GM12878 (cell line): ENCODE measurements at regions not wholly inside any gene's neighbourhood (a gene's known extent, or its start where the extent isn't known, plus 50 kb on each side); places are given as distances from the start of the nearest gene placed in this dataset.

Experiments
- ATAC-seq: fragments of 200-7000 bp; cut with Tn5 transposase; 3 replicates; pipeline ENCODE4 v1.9.1; 2020; ENCODE audit warnings: mild to moderate bottlenecking, moderate library complexity
- BruUV-seq: library from RNA; stranded (reverse); fragments of 400-500 nt; replicated peaks from 2 replicates; lab custom pipeline; 2021; lab: Mats Ljungman, UMichigan
- CTCF ChIA-PET: fragments of 300-600 bp; sonication (Branson Sonifier 250); formaldehyde crosslinking; extraction: SDS; loops from one replicate; lab custom pipeline; 2021; ENCODE audit warnings: inconsistent platforms; lab: Yijun Ruan, JAX
- POLR2A ChIA-PET: fragments of 350-600 bp; formaldehyde crosslinking; extraction: SDS; loops from one replicate; lab custom pipeline; 2021; ENCODE audit warnings: inconsistent platforms; lab: Charles Lee
- RAD21 ChIA-PET: fragments of 300-600 bp; sonication (Branson Sonifier 250); formaldehyde crosslinking; loops from one replicate; lab custom pipeline; 2023; ENCODE audit warnings: antibody characterized with exemption; ENCODE audit not compliant: unreplicated experiment; lab: Charles Lee
- SMC1A ChIA-PET: fragments of 300-600 bp; sonication (Branson Sonifier 250); formaldehyde crosslinking; loops from one replicate; lab custom pipeline; 2023; ENCODE audit not compliant: unreplicated experiment, uncharacterized antibody; lab: Charles Lee
- DNase-seq: peaks from one replicate; pipeline ENCODE4 v3.0.0-alpha.2; 2011; ENCODE audit warnings: low read depth, low spot score
- FAIRE-seq: peaks from 3 replicates; lab custom pipeline; 2011; peaks lifted over from hg19 to GRCh38; lab: Jason Lieb, UNC
- H2AFZ ChIP-seq: 2 replicates; pipeline ENCODE4 v1.6.0; 2011; ENCODE audit warnings: low read depth, low read length, control low read depth; ENCODE audit not compliant: control insufficient read depth
- H3K27ac ChIP-seq: 2 replicates; pipeline ENCODE4 v1.5.1; 2011; ENCODE audit warnings: control low read depth; ENCODE audit not compliant: control insufficient read depth, insufficient read depth
- H3K27me3 ChIP-seq, 2 experiments: replicated peaks in 1 of 2; 2 replicates each; pipeline versions ENCODE4 v1.6.0 to v1.6.1; 2011; ENCODE audit warnings: low read length in 1 of 2; ENCODE audit not compliant: control insufficient read depth in 2 of 2, insufficient read depth in 2 of 2
- H3K36me3 ChIP-seq, 2 experiments: 2 replicates each; pipeline ENCODE4 v1.5.1; 2011; ENCODE audit warnings: low read length in 1 of 2; ENCODE audit not compliant: control insufficient read depth in 2 of 2, insufficient read depth in 2 of 2
- H3K4me1 ChIP-seq: 2 replicates; pipeline ENCODE4 v1.6.1; 2011; ENCODE audit warnings: mild to moderate bottlenecking, low read length, moderate library complexity, mixed read lengths; ENCODE audit not compliant: control insufficient read depth, insufficient read depth
- H3K4me2 ChIP-seq: 2 replicates; pipeline ENCODE4 v1.6.0; 2011; ENCODE audit warnings: control low read depth; ENCODE audit not compliant: control insufficient read depth, insufficient read depth
- H3K4me3 ChIP-seq: fragments of 200-600 bp; sonication (generic); 2 replicates; pipeline ENCODE4 v1.5.1; 2016
- H3K79me2 ChIP-seq: 2 replicates; pipeline ENCODE4 v1.6.0; 2011; ENCODE audit warnings: low read length; ENCODE audit not compliant: control insufficient read depth, insufficient read depth
- H3K9ac ChIP-seq: 2 replicates; pipeline ENCODE4 v1.8.0; 2011; ENCODE audit warnings: low read length, control low read depth, mixed read lengths; ENCODE audit not compliant: control insufficient read depth, insufficient read depth
- H3K9me3 ChIP-seq: replicated peaks from 3 replicates; pipeline ENCODE4 v1.5.1; 2011; ENCODE audit warnings: mild to moderate bottlenecking, low read length; ENCODE audit not compliant: control insufficient read depth, insufficient read depth
- H4K20me1 ChIP-seq: 2 replicates; pipeline ENCODE4 v1.6.0; 2011; ENCODE audit not compliant: control insufficient read depth, insufficient read depth
- EP300 ChIP-seq, 2 experiments: fragments of 150-350 bp in 1 of 2; IDR thresholded peaks; 2 replicates each; pipeline ENCODE4 v1.6.1; 2011 to 2012; ENCODE audit warnings: low read depth in 2 of 2, low read length in 2 of 2, borderline replicate concordance in 1 of 2, improper control_type of control experiment in 1 of 2, inconsistent platforms in 1 of 2; ENCODE audit not compliant: control insufficient read depth in 1 of 2
- IKZF2 ChIP-seq, 2 experiments: fragments of 450-650 bp; IDR thresholded peaks; 2 replicates each; pipeline ENCODE4 v1.6.1; 2017; ENCODE audit warnings: mild to moderate bottlenecking in 2 of 2, moderate library complexity in 2 of 2
- RBBP5 ChIP-seq: fragments of 200-600 bp; sonication (generic); conservative IDR thresholded peaks from 2 replicates; pipeline ENCODE4 v1.6.1; 2016
- SMC3 ChIP-seq: IDR thresholded peaks from 2 replicates; pipeline ENCODE4 v1.6.1; 2011; ENCODE audit warnings: low read length, improper control_type of control experiment, borderline replicate concordance
- YBX1 ChIP-seq: fragments of 450-650 bp; IDR thresholded peaks from 2 replicates; pipeline ENCODE4 v1.6.1; 2016; ENCODE audit warnings: antibody characterized with exemption
- ZNF274 ChIP-seq: IDR thresholded peaks from one replicate; pipeline ENCODE4 v1.8.0; 2011; ENCODE audit not compliant: insufficient read length, insufficient read depth
- WGBS: methylation state at CpG from one replicate; pipeline ENCODE4 v1.1.6; 2016; ENCODE audit warnings: low lambda C conversion rate; ENCODE audit not compliant: insufficient replicate concordance, insufficient coverage; ENCODE audit errors: missing lambda C conversion rate; 5-methylcytosine and 5-hydroxymethylcytosine counted together
- in situ Hi-C: fragments of 300-500 bp; cut with MboI; formaldehyde crosslinking; loops from 9 replicates; pipeline ENCODE4 v1.14.3; 2018; ENCODE audit warnings: mixed read lengths
- intact Hi-C: fragments of 100-400 bp; cut with micrococcal nuclease; formaldehyde crosslinking; loops from one replicate; pipeline ENCODE4 v1.14.2; 2022; ENCODE audit not compliant: unreplicated experiment
- TF ChIP-seq, protein P1 (sequence below): fragments of 450-650 bp; IDR thresholded peaks from 2 replicates; pipeline ENCODE4 v1.6.1; 2017; ENCODE audit warnings: borderline replicate concordance
- TF ChIP-seq, protein P2 (sequence below), 3 experiments: IDR thresholded peaks in 2 of 3; conservative IDR thresholded peaks in 1 of 3; 2 replicates each; pipeline ENCODE4 v1.5.1; 2011; ENCODE audit warnings: low read depth in 3 of 3, low read length in 3 of 3, mild to moderate bottlenecking in 3 of 3, control low read depth in 2 of 3, moderate library complexity in 2 of 3, inconsistent platforms in 1 of 3, mixed read lengths in 1 of 3; ENCODE audit not compliant: control insufficient read depth in 2 of 3, insufficient read depth in 1 of 3; ENCODE audit errors: extremely low read depth in 1 of 3
- TF ChIP-seq, protein P3 (sequence below): fragments of 450-650 bp; IDR thresholded peaks from 2 replicates; pipeline ENCODE4 v1.6.1; 2017; ENCODE audit warnings: mild to moderate bottlenecking
- TF ChIP-seq, protein P4 (sequence below): fragments of 450-650 bp; IDR thresholded peaks from 2 replicates; pipeline ENCODE4 v1.6.1; 2018; ENCODE audit warnings: mild to moderate bottlenecking, low read depth, moderate library complexity; ENCODE audit not compliant: partially characterized antibody
- TF ChIP-seq, protein P5 (sequence below): fragments of 450-650 bp; IDR thresholded peaks from 2 replicates; pipeline ENCODE4 v1.6.1; 2016; ENCODE audit warnings: mild to moderate bottlenecking, moderate library complexity, borderline replicate concordance

DNA sequence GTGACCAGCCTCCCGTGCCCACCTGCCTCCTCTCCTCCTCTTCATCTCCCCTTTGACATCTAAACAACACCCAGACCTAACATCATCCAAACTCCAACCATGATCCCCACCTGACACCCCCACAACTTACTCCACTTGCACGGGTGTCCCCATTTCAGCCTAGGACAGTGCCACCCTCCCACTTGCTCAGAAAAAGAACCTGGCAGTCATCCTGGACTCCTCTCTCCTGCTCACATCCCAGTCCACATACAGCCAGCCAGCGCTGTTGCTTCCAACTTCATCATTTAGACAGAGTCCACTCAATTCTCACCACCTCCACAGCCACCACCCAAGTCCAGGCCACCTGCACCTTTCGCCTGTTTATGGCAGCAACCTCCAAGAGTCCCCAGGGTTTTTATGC lies 485.7 kb downstream of the MN1 start:
- ChIA-PET POLR2A (no interaction called here), CTCF (no interaction called here), SMC1A (no interaction called here), RAD21 (no interaction called here)
- ATAC-seq (no peak), FAIRE-seq (no peak), DNase-seq (no peak)
- in situ Hi-C loops, result no loop called here
- no peak overlapping the region for H2AFZ ChIP-seq
- H3K9me3 ChIP-seq, result no peaks in the 10 kb centered on the region; the same call in 2 of the 3 replicates
- intact Hi-C loops, result no loop called here
- no peak overlapping the region for H3K9ac ChIP-seq
- no peak overlapping the region for H3K4me2 ChIP-seq
- no peak overlapping the region for H3K4me3 ChIP-seq
- no TSS peak for BruUV-seq
- H3K27ac ChIP-seq, result no peak overlapping the region
- H3K36me3 ChIP-seq, result no peaks in the 10 kb centered on the region
- no peaks in the 10 kb centered on the region for H3K4me1 ChIP-seq
- H3K27me3 ChIP-seq, result no peaks in the 10 kb centered on the region
- WGBS, result 10% methylated on average over 4 of the region's 4 CpGs
- H4K20me1 ChIP-seq, result no peaks in the 10 kb centered on the region
- H3K79me2 ChIP-seq, result no peaks in the 10 kb centered on the region
- no peak for TF ChIP-seq RBBP5
- TF ChIP-seq, protein P1, sequence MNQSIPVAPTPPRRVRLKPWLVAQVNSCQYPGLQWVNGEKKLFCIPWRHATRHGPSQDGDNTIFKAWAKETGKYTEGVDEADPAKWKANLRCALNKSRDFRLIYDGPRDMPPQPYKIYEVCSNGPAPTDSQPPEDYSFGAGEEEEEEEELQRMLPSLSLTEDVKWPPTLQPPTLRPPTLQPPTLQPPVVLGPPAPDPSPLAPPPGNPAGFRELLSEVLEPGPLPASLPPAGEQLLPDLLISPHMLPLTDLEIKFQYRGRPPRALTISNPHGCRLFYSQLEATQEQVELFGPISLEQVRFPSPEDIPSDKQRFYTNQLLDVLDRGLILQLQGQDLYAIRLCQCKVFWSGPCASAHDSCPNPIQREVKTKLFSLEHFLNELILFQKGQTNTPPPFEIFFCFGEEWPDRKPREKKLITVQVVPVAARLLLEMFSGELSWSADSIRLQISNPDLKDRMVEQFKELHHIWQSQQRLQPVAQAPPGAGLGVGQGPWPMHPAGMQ, result no peak
- TF ChIP-seq, protein P2, sequence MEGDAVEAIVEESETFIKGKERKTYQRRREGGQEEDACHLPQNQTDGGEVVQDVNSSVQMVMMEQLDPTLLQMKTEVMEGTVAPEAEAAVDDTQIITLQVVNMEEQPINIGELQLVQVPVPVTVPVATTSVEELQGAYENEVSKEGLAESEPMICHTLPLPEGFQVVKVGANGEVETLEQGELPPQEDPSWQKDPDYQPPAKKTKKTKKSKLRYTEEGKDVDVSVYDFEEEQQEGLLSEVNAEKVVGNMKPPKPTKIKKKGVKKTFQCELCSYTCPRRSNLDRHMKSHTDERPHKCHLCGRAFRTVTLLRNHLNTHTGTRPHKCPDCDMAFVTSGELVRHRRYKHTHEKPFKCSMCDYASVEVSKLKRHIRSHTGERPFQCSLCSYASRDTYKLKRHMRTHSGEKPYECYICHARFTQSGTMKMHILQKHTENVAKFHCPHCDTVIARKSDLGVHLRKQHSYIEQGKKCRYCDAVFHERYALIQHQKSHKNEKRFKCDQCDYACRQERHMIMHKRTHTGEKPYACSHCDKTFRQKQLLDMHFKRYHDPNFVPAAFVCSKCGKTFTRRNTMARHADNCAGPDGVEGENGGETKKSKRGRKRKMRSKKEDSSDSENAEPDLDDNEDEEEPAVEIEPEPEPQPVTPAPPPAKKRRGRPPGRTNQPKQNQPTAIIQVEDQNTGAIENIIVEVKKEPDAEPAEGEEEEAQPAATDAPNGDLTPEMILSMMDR (IDR thresholded peaks at IDR 0.05 in 2 of 3, conservative IDR thresholded peaks at IDR 0.05 in 1 of 3; ENCODE audit: control insufficient read depth in 2 of 3, extremely low read depth in 1 of 3, insufficient read depth in 1 of 3, low read depth in 3 of 3, low read length in 3 of 3), result no peak
- TF ChIP-seq, protein P3, sequence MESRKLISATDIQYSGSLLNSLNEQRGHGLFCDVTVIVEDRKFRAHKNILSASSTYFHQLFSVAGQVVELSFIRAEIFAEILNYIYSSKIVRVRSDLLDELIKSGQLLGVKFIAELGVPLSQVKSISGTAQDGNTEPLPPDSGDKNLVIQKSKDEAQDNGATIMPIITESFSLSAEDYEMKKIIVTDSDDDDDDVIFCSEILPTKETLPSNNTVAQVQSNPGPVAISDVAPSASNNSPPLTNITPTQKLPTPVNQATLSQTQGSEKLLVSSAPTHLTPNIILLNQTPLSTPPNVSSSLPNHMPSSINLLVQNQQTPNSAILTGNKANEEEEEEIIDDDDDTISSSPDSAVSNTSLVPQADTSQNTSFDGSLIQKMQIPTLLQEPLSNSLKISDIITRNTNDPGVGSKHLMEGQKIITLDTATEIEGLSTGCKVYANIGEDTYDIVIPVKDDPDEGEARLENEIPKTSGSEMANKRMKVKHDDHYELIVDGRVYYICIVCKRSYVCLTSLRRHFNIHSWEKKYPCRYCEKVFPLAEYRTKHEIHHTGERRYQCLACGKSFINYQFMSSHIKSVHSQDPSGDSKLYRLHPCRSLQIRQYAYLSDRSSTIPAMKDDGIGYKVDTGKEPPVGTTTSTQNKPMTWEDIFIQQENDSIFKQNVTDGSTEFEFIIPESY, result no peak
- no peak for TF ChIP-seq ZNF274
- no peak for TF ChIP-seq EP300 (IDR thresholded peaks at IDR 0.05; ENCODE audit: borderline replicate concordance in 1 of 2, control insufficient read depth in 1 of 2, low read depth in 2 of 2, low read length in 2 of 2)
- no peak for TF ChIP-seq IKZF2 (IDR thresholded peaks at IDR 0.05)
- TF ChIP-seq, protein P4, sequence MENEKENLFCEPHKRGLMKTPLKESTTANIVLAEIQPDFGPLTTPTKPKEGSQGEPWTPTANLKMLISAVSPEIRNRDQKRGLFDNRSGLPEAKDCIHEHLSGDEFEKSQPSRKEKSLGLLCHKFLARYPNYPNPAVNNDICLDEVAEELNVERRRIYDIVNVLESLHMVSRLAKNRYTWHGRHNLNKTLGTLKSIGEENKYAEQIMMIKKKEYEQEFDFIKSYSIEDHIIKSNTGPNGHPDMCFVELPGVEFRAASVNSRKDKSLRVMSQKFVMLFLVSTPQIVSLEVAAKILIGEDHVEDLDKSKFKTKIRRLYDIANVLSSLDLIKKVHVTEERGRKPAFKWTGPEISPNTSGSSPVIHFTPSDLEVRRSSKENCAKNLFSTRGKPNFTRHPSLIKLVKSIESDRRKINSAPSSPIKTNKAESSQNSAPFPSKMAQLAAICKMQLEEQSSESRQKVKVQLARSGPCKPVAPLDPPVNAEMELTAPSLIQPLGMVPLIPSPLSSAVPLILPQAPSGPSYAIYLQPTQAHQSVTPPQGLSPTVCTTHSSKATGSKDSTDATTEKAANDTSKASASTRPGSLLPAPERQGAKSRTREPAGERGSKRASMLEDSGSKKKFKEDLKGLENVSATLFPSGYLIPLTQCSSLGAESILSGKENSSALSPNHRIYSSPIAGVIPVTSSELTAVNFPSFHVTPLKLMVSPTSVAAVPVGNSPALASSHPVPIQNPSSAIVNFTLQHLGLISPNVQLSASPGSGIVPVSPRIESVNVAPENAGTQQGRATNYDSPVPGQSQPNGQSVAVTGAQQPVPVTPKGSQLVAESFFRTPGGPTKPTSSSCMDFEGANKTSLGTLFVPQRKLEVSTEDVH, result no peak
- TF ChIP-seq, protein P5, sequence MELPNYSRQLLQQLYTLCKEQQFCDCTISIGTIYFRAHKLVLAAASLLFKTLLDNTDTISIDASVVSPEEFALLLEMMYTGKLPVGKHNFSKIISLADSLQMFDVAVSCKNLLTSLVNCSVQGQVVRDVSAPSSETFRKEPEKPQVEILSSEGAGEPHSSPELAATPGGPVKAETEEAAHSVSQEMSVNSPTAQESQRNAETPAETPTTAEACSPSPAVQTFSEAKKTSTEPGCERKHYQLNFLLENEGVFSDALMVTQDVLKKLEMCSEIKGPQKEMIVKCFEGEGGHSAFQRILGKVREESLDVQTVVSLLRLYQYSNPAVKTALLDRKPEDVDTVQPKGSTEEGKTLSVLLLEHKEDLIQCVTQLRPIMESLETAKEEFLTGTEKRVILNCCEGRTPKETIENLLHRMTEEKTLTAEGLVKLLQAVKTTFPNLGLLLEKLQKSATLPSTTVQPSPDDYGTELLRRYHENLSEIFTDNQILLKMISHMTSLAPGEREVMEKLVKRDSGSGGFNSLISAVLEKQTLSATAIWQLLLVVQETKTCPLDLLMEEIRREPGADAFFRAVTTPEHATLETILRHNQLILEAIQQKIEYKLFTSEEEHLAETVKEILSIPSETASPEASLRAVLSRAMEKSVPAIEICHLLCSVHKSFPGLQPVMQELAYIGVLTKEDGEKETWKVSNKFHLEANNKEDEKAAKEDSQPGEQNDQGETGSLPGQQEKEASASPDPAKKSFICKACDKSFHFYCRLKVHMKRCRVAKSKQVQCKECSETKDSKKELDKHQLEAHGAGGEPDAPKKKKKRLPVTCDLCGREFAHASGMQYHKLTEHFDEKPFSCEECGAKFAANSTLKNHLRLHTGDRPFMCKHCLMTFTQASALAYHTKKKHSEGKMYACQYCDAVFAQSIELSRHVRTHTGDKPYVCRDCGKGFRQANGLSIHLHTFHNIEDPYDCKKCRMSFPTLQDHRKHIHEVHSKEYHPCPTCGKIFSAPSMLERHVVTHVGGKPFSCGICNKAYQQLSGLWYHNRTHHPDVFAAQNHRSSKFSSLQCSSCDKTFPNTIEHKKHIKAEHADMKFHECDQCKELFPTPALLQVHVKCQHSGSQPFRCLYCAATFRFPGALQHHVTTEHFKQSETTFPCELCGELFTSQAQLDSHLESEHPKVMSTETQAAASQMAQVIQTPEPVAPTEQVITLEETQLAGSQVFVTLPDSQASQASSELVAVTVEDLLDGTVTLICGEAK, result no peak
- TF ChIP-seq SMC3, result no peak
- TF ChIP-seq YBX1, result no peak
